ENCODE measurements at regions not wholly inside any gene's neighbourhood (a gene's known extent, or its start where the extent isn't known, plus 50 kb on each side); places are given as distances from the start of the nearest gene placed in this dataset.

DNA sequence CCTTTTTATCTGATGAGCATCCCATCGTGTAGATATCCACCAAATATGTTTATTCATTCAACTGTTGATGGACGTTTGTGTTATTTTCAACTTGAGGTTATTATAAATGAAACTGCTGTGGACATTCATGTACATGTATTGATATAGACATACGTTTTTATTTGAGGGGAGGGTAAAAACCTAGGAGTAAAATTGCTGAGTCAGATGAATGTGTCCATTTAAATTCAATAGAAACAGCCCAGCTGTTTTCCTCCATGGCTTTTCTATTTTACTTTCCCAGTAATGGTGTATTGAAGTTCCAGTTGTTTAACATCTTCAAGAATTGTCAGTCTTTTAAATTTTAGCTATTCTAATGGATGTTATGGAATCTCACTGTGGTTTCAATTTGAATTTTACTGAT lies 348.7 kb upstream of the GALNTL6 start:
- no peak overlapping the region for H3K4me3 ChIP-seq (ENCODE audit: low read length)
- no peaks in the 10 kb centered on the region for H3K79me2 ChIP-seq (ENCODE audit: low read length)
- H3K4me1 ChIP-seq (ENCODE audit: low read length): no peaks in the 10 kb centered on the region
- no peaks in the 10 kb centered on the region for H3K27me3 ChIP-seq (replicated peaks; ENCODE audit: insufficient read depth, low read length)
- H3K9ac ChIP-seq (ENCODE audit: low read length): no peak overlapping the region
- no peaks in the 10 kb centered on the region for H3K36me3 ChIP-seq (replicated peaks; ENCODE audit: insufficient read depth, low read length)
- DNase-seq: no peak
- no peak overlapping the region for H3K27ac ChIP-seq (ENCODE audit: low read length)
- no peaks in the 10 kb centered on the region for H3K9me2 ChIP-seq (replicated peaks; ENCODE audit: insufficient read depth, low read length)
- H3K9me3 ChIP-seq (replicated peaks; ENCODE audit: insufficient read depth, low read length): no peaks in the 10 kb centered on the region
- H2AFZ ChIP-seq (ENCODE audit: low read length): no peak overlapping the region
- no peak overlapping the region for H3K4me2 ChIP-seq (ENCODE audit: low read depth, low read length)
- H4K20me1 ChIP-seq (ENCODE audit: insufficient read depth, low read length): no peaks in the 10 kb centered on the region
- H3F3A ChIP-seq (ENCODE audit: insufficient read depth, low read length): no peaks in the 10 kb centered on the region
- TF ChIP-seq, protein P1, sequence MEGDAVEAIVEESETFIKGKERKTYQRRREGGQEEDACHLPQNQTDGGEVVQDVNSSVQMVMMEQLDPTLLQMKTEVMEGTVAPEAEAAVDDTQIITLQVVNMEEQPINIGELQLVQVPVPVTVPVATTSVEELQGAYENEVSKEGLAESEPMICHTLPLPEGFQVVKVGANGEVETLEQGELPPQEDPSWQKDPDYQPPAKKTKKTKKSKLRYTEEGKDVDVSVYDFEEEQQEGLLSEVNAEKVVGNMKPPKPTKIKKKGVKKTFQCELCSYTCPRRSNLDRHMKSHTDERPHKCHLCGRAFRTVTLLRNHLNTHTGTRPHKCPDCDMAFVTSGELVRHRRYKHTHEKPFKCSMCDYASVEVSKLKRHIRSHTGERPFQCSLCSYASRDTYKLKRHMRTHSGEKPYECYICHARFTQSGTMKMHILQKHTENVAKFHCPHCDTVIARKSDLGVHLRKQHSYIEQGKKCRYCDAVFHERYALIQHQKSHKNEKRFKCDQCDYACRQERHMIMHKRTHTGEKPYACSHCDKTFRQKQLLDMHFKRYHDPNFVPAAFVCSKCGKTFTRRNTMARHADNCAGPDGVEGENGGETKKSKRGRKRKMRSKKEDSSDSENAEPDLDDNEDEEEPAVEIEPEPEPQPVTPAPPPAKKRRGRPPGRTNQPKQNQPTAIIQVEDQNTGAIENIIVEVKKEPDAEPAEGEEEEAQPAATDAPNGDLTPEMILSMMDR (IDR thresholded peaks at IDR 0.05; ENCODE audit: low read length): no peak
- TF ChIP-seq EZH2 (optimal IDR thresholded peaks at IDR 0.05; ENCODE audit: low read depth, low read length): no peak
- TF ChIP-seq EZH2phosphoT487 (IDR thresholded peaks at IDR 0.05; ENCODE audit: low read length): no peak

- DNase-seq: no peak
- no peaks in the 10 kb centered on the region for H3K36me3 ChIP-seq (replicated peaks; ENCODE audit: insufficient read depth, low read length)
- no peaks in the 10 kb centered on the region for H3K9me2 ChIP-seq (replicated peaks; ENCODE audit: insufficient read depth, low read length)
- no peak overlapping the region for H2AFZ ChIP-seq (ENCODE audit: low read length)
- no peaks in the 10 kb centered on the region for H4K20me1 ChIP-seq (ENCODE audit: insufficient read depth, low read length)
- no peaks in the 10 kb centered on the region for H3K9me3 ChIP-seq (replicated peaks; ENCODE audit: insufficient read depth, low read length)
- H3K27me3 ChIP-seq (replicated peaks; ENCODE audit: insufficient read depth, low read length): no peaks in the 10 kb centered on the region
- no peaks in the 10 kb centered on the region for H3F3A ChIP-seq (ENCODE audit: insufficient read depth, low read length)
- H3K4me3 ChIP-seq (ENCODE audit: low read length): no peak overlapping the region
- no peaks in the 10 kb centered on the region for H3K4me1 ChIP-seq (ENCODE audit: low read length)
- H3K4me2 ChIP-seq (ENCODE audit: low read depth, low read length): no peak overlapping the region
- H3K79me2 ChIP-seq (ENCODE audit: low read length): no peaks in the 10 kb centered on the region
- H3K27ac ChIP-seq (ENCODE audit: low read length): no peak overlapping the region
- H3K9ac ChIP-seq (ENCODE audit: low read length): no peak overlapping the region
- no peak for TF ChIP-seq EZH2phosphoT487 (IDR thresholded peaks at IDR 0.05; ENCODE audit: low read length)
- TF ChIP-seq, protein P1 (IDR thresholded peaks at IDR 0.05; ENCODE audit: low read length): no peak
- no peak for TF ChIP-seq EZH2 (optimal IDR thresholded peaks at IDR 0.05; ENCODE audit: low read depth, low read length)
Observed at GRCh38 chr4:171461191-171461590, 352.0 kb upstream of the GALNTL6 start.

DNA sequence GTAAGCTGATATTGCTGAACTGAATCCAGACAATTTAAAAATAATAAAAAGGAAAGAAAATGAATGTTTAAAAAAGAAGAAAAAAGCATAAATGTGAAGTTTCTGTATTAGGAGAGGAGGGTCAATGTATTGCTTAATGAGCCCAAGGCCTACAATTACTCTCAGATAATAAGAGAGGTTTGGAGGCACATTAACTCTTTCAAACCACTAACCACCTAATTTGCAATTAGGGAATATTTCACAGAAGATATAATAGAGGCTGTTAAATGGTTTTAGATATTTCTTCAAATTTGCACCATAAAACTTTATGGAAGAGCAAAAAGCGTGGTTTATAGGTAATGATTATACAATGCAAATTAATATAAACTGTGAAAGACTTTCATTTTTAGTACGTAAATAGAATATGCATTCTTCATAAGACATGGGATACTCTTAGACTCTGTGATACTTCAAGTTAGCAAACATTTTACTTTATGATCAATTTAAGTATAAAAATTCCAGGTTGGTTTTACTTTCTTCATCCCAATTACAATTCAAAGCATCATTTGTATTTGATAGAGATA lies 364.2 kb upstream of the GALNTL6 start:
- Histone ChIP-seq H2AFZ (ENCODE audit: low read length) (no peak overlapping the region), H3F3A (ENCODE audit: insufficient read depth, low read length) (no peaks in the 10 kb centered on the region), H3K79me2 (ENCODE audit: low read length) (no peaks in the 10 kb centered on the region), H3K4me3 (ENCODE audit: low read length) (no peak overlapping the region), H3K9me2 (replicated peaks; ENCODE audit: insufficient read depth, low read length) (no peaks in the 10 kb centered on the region), H3K27ac (ENCODE audit: low read length) (no peak overlapping the region), H4K20me1 (ENCODE audit: insufficient read depth, low read length) (no peaks in the 10 kb centered on the region), H3K36me3 (replicated peaks; ENCODE audit: insufficient read depth, low read length) (no peaks in the 10 kb centered on the region), H3K27me3 (replicated peaks; ENCODE audit: insufficient read depth, low read length) (no peaks in the 10 kb centered on the region), H3K4me1 (ENCODE audit: low read length) (no peaks in the 10 kb centered on the region), H3K9ac (ENCODE audit: low read length) (no peak overlapping the region), H3K4me2 (ENCODE audit: low read depth, low read length) (no peak overlapping the region), H3K9me3 (replicated peaks; ENCODE audit: insufficient read depth, low read length) (no peaks in the 10 kb centered on the region; the same call in 1 of the 2 replicates)
- TF ChIP-seq EZH2phosphoT487 (IDR thresholded peaks at IDR 0.05; ENCODE audit: low read length) (no peak), EZH2 (optimal IDR thresholded peaks at IDR 0.05; ENCODE audit: low read depth, low read length) (no peak)
- TF ChIP-seq, protein P1 (IDR thresholded peaks at IDR 0.05; ENCODE audit: low read length): no peak
- no peak for DNase-seq
